Activated T-cell treated with anti-CD3 and anti-CD28 coated beads for 48 hours (primary cell): ENCODE measurements at regions not wholly inside any gene's neighbourhood (a gene's known extent, or its start where the extent isn't known, plus 50 kb on each side); places are given as distances from the start of the nearest gene placed in this dataset.
A peak's percentile ranks its signal among the peaks of the same experiment; 100 is the strongest.
"Not testable (repeated sequence)": the region's sequence is repeated elsewhere in the genome, so short reads cannot be mapped to it uniquely, and the experiment has no call there.

Experiments
- DNase-seq: peaks from one replicate; pipeline ENCODE4 v3.0.0-alpha.2; 2020; ENCODE audit warnings: low read depth

- DNase-seq, result no peak
Observed at GRCh38 chr6:28802417-28803336, 121.1 kb downstream of the TRIM27 start.

- DNase-seq, result no peak
Observed at GRCh38 chr6:28803337-28803709, 120.5 kb downstream of the TRIM27 start.

DNA sequence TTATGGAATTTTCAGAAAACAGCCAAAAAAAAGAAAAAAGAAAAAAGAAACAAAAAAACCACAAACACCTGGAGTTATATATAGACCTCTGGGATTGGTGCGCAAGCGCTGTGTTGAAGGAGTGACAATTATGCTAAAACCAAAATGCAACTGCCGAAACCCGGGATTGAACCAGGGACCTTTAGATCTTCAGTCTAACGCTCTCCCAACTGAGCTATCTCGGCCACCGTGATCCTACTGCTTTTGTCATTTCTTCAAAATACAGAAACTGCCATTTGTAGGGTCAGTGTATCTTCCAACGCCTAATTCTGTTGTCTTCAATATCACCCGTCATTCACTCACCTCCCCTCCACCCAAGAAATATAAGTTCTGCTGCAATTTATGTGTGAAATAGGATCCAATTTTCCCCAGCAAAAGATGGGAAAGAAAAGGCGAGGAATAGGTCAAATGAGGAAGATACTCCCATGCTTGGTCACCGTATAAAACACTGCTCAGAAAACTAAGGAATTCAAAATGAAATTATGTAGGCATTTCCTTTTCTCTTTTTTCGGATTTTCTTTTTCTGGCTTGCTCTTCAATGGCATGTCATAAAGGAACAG is 116.0 kb downstream of the TRIM27 start:
- DNase-seq, result peak; percentile 51

- no peak for DNase-seq
Observed at GRCh38 chr6:28808383-28808782, 115.4 kb downstream of the TRIM27 start.

DNA sequence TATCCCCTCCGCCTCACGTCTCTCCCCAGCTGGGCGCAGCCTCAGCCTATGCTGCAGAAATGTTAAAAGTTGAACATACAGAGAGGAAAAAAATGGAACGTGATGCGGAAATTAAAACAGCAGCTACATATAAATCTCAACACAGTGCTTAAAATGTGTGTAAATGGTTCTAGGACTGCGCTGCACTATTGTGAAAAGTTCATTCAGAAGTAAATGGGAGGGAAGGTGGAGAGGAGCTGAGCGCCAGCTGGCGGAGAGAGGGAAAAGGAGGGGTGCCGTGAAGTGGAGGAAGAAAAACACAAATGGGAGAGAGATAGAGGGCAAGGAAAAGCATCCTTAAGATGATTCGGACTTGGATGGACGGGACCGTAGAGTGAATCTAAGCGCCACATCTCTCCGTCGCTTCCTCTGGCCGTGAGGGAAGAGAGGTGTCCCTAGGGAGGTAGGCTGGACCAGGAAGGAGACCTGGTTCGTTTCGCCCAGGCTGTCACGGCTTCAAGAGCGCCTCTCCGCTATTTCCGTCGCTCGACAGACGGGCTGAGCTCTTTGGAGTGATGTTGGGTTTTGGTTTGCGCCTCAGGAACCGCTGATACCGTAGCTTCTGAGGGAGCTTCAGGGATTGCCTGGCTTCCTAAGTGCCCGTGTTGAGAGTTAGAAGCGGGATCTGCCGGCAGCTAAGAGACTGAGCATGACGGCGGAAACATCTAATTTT is 113.7 kb downstream of the TRIM27 start:
- no peak for DNase-seq

- DNase-seq, result no peak
Observed at GRCh38 chr6:28810659-28811053, 113.1 kb downstream of the TRIM27 start.

GRCh38 chr6:28811873-28812272 is 111.9 kb downstream of the TRIM27 start:
- DNase-seq, result no peak

DNA sequence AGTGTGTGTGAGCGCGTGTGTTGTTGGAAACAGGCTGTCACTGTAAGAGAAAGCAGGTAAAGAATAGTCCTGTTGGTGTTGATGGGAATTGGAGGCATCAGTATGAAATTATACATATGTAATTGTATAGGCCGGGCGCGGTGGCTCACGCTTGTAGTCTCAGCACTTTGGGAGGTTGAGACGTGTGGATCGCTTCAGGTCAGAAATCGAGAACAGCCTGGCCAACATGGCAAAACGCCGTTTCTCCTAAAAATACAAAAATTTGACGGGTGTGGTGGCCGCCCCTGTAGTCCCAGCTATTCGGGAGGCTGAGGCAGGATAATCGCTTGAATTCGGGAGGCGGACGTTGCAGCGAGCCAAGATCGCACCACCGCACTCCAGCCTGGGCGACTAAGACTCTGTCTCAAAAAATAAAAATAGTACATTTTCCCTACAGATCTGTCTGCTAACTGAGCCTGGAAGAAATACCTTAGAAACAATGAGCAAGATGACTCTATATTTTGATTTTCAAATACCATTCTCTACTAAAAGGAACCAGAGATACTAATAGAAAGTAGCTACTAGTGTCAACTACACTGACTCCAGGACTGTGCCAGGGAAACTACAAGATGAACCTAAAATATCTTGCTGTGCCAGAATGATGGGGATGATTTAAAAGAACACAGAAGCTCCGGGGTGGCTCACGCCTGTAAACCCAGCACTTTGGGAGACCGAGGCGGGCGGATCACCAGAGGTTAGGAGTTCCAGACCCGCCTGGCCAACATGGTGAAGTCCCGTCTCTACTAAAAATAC is 110.8 kb downstream of the TRIM27 start:
- DNase-seq, result no peak

DNA sequence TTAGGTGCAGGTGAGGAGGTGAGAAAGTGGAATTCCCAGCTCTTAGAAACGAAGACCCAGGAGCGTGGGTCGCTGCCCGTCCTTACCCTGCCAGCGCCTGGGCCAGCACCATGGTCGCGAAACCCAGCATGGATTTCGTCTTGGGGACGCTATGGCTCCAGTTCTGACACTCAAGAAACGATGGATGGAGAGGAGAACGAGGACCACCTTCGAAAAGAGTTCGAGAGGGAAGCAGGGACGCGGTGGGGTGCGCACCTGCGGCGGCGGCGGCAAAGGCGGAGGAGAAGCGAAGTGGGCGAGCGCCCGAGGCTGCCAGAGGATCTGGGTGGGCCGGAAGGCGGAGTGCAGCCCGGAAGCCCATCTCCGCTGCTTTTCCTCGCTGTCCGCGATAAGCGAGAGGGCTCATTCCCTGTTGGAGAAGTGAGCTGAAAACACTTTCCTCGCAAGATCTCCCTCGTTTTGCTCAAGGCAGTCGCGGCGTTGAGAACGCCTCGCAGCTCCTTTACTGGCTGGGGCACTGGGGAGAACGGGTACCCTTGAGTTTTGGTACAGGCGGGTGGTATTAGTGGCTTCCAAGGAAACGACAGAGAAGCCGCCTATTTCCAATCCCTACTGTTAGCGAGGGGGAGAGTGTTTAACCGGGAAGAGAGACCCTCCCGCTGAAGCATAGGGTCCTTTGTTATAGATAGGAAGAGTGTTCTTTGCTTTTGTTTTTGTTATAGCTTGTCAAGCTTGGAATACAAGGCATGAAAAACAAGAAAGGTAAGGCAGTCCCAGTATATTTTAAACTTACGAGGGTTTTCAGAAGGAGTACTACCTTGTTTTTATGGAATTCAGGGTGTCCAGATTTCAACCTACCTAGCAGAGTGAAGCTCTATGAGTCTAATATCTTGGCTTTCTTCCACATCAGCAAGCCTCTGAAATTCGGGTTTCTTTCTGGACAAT is 109.5 kb downstream of the TRIM27 start:
- no peak for DNase-seq

DNA sequence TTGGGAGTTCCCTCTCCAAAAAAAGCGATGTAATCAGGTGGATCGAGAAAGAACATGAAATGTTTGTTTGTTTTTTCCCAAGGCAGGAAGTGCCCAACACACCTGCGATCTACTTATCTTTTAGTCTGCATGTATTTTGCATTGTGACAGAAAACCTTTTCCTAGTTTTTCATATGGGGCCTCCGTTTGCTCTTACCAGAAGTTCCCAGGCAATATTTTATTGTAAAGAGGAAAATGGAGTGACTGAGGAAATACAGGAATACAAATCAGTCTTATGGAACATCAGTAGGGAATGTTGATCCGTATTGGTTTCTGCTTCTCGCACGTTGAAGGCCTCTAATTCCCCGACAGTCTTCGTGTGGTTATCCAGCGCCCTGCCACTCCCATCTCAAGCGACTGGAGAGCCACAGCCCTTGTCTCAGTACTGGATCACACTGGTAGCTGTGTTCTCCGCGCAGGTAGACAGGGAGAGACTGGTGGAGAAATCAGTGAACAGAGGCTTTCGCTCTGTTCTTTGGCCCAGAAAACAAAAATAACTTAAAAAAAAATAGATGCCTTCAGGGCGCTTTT is 107.4 kb downstream of the TRIM27 start:
- no peak for DNase-seq

- DNase-seq, result peak; percentile 52
Observed at GRCh38 chr6:28816909-28817807, 106.6 kb downstream of the TRIM27 start.

GRCh38 chr6:28817808-28818145 is 106.0 kb downstream of the TRIM27 start:
- DNase-seq, result no peak

DNA sequence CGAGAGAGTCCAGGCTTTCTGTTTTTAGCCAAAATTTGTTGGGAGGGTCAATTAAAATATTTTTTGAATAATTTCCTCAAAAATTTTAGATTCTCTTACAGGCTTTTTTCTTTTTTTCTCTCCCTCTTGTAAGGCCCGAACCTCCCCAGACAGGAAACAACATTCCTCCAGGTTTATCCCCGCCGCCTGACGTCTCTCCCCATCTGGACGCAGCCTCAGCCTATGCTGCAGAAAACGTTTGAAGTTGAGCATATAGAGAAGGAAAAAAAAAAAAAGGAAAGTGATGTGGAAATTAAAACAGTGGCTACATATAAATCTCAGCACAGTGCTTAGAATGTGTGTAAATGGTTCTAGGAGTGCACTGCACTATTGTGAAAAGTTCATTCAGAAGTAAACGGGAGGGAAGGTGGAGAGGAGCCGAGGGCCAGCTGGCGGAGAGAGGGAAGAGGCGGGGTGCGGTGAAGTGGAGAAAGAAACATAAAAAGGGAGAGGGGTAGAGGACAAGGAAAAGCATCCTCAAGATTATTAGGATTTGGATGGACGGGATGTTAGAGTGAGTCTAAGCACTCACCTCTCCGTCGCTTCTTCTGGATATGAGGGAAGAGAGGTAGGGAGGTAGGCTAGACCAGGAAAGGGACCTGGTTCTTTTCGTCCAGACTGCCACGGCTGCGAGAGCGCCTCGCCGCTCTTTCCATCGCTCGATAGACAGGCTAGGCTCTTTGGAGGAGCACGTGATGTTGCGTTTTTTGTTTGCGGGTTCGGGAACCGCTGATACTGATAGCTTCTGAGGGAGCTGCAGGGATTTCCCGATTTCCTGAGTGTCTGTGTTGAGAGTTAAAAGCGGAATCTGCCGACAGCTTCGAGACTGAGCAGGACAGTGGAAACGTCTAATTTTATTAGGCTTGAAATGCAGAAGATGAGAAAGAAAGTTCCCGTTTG is 98.7 kb downstream of the TRIM27 start:
- no peak for DNase-seq

GRCh38 chr6:28825732-28826293 is 98.0 kb downstream of the TRIM27 start:
- no peak for DNase-seq

DNA sequence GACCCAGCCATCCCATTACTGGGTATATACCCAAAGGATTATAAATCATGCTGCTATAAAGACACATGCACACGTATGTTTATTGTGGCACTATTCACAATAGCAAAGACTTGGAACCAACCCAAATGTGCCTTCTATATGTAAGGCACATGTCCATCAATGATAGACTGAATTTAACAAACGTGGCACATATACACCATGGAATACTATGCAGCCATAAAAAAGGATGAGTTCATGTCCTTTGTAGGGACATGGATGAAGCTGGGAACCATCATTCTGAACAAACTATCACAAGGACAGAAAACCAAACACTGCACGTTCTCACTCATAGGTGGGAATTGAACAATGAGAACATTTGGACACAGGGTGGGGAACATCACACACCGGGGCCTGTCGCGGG is 92.1 kb downstream of the TRIM27 start:
- not testable (repeated sequence) for DNase-seq

DNA sequence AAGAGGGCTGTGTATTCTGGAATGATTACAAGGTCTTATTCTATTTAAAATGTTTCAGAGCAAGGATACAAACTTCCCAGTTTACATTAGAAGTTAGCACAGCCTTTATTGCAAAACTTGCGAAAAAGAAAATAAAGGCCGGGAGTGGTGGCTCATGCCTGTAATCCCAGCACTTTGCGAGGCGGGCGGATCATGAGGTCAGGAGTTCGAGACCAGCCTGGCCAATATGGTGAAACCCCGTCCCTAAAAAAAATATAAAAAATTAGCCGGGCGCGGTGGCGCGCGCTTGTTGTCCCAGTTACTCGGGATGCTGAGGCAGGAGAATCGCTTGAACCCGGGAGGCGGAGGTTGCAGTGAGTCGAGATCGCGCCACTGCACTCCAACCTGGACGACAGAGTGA is 87.1 kb downstream of the TRIM27 start:
- DNase-seq, result not testable (repeated sequence)

- peak; percentile 55 for DNase-seq
Observed at GRCh38 chr6:28838289-28838633, 85.5 kb downstream of the TRIM27 start.
